HL-60 (cell line): ENCODE measurements at regions not wholly inside any gene's neighbourhood (a gene's known extent, or its start where the extent isn't known, plus 50 kb on each side); places are given as distances from the start of the nearest gene placed in this dataset.
"Not testable (repeated sequence)": the region's sequence is repeated elsewhere in the genome, so short reads cannot be mapped to it uniquely, and the experiment has no call there.

Experiments used
- TF ChIP-seq, protein P1 (sequence below): IDR thresholded peaks from one replicate; pipeline ENCODE4 v1.5.1; 2011; ENCODE audit warnings: low read length, control low read depth, inconsistent platforms; ENCODE audit not compliant: insufficient read depth
- TF ChIP-seq, protein P2 (sequence below): IDR thresholded peaks from 2 replicates; pipeline ENCODE4 v1.6.1; 2012; ENCODE audit warnings: low read depth; ENCODE audit not compliant: insufficient replicate concordance

- TF ChIP-seq, protein P1, sequence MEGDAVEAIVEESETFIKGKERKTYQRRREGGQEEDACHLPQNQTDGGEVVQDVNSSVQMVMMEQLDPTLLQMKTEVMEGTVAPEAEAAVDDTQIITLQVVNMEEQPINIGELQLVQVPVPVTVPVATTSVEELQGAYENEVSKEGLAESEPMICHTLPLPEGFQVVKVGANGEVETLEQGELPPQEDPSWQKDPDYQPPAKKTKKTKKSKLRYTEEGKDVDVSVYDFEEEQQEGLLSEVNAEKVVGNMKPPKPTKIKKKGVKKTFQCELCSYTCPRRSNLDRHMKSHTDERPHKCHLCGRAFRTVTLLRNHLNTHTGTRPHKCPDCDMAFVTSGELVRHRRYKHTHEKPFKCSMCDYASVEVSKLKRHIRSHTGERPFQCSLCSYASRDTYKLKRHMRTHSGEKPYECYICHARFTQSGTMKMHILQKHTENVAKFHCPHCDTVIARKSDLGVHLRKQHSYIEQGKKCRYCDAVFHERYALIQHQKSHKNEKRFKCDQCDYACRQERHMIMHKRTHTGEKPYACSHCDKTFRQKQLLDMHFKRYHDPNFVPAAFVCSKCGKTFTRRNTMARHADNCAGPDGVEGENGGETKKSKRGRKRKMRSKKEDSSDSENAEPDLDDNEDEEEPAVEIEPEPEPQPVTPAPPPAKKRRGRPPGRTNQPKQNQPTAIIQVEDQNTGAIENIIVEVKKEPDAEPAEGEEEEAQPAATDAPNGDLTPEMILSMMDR = not testable (repeated sequence)
- TF ChIP-seq, protein P2, sequence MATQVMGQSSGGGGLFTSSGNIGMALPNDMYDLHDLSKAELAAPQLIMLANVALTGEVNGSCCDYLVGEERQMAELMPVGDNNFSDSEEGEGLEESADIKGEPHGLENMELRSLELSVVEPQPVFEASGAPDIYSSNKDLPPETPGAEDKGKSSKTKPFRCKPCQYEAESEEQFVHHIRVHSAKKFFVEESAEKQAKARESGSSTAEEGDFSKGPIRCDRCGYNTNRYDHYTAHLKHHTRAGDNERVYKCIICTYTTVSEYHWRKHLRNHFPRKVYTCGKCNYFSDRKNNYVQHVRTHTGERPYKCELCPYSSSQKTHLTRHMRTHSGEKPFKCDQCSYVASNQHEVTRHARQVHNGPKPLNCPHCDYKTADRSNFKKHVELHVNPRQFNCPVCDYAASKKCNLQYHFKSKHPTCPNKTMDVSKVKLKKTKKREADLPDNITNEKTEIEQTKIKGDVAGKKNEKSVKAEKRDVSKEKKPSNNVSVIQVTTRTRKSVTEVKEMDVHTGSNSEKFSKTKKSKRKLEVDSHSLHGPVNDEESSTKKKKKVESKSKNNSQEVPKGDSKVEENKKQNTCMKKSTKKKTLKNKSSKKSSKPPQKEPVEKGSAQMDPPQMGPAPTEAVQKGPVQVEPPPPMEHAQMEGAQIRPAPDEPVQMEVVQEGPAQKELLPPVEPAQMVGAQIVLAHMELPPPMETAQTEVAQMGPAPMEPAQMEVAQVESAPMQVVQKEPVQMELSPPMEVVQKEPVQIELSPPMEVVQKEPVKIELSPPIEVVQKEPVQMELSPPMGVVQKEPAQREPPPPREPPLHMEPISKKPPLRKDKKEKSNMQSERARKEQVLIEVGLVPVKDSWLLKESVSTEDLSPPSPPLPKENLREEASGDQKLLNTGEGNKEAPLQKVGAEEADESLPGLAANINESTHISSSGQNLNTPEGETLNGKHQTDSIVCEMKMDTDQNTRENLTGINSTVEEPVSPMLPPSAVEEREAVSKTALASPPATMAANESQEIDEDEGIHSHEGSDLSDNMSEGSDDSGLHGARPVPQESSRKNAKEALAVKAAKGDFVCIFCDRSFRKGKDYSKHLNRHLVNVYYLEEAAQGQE = not testable (repeated sequence)
Observed at GRCh38 chr2:3908498-3908897, 205.1 kb downstream of the DCDC2C start.
